AG10803 (cell line): ENCODE measurements at regions not wholly inside any gene's neighbourhood (a gene's known extent, or its start where the extent isn't known, plus 50 kb on each side); places are given as distances from the start of the nearest gene placed in this dataset.

Experiments used
- DNase-seq: peaks from one replicate; pipeline ENCODE4 v3.0.0; 2010; ENCODE audit warnings: low read depth
- H3K4me3 ChIP-seq: 2 replicates; pipeline ENCODE4 v1.5.1; 2011; ENCODE audit warnings: mild to moderate bottlenecking, low read length, control low read depth
- TF ChIP-seq, protein P1 (sequence below): conservative IDR thresholded peaks from 2 replicates; pipeline ENCODE4 v1.5.1; 2011; ENCODE audit warnings: mild to moderate bottlenecking, low read length, control low read depth, inconsistent platforms

DNA sequence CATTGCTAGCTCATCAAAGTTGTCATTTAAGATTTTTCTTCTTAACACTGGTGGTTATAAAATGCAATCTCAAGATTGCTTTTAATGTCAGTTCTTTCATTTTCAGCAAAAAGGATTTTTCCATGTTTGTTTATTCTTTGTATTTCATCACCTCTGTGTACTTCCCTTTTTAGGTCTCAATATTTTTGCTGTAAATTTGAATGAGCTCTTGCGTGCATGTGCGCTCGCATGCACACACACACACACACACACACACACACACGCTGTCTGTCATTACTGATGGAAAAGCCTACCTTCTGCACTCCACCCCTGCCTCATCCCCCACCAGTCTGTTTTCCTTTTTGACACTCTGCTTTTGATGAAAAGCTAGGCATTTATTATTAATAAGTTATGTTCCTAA, 85.3 kb upstream of the FYN start:
- no peak overlapping the region for H3K4me3 ChIP-seq
- DNase-seq = no peak
- TF ChIP-seq, protein P1, sequence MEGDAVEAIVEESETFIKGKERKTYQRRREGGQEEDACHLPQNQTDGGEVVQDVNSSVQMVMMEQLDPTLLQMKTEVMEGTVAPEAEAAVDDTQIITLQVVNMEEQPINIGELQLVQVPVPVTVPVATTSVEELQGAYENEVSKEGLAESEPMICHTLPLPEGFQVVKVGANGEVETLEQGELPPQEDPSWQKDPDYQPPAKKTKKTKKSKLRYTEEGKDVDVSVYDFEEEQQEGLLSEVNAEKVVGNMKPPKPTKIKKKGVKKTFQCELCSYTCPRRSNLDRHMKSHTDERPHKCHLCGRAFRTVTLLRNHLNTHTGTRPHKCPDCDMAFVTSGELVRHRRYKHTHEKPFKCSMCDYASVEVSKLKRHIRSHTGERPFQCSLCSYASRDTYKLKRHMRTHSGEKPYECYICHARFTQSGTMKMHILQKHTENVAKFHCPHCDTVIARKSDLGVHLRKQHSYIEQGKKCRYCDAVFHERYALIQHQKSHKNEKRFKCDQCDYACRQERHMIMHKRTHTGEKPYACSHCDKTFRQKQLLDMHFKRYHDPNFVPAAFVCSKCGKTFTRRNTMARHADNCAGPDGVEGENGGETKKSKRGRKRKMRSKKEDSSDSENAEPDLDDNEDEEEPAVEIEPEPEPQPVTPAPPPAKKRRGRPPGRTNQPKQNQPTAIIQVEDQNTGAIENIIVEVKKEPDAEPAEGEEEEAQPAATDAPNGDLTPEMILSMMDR = no peak

DNA sequence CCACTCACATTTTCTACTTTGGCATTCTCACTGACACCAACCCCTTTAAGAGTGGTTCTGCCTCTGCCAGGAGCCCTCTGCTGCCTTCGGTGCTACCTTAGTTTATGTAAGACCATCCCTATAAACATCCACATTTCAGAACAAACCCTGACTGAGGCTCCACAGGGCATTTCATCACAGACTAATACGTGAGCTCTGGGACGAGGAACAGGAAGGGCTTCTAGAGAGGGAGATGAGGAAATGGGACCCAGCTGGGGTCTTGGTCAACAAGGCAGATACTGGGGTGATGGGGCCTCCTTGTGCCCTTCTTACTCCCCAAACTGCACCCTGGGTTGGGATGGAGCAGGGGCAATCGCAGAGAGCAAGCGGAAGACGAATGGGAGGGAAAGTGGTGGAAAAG, 86.5 kb upstream of the FYN start:
- TF ChIP-seq, protein P1 = no peak
- H3K4me3 ChIP-seq = no peak overlapping the region
- no peak for DNase-seq

DNA sequence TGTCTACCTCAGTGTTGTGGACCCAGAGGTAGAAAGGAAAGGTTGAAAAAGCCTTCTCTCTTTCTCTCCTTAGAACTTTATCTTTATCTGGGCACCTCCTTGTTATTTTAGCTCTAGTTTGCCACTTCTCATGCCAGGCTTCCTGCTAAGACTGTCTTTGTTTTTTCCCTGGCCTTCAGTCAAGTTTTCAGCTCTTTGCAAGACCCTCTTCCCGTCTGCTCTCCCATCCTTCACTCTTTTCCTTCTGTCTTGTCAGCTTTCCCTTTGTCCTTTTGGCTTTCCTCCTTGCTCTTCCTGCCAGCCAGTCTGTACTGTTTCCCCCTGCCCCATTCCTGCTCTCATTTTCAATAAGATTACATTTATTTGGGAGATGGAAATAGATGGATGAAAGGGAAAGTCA, 86.8 kb upstream of the CCN6 start:
- H3K4me3 ChIP-seq = no peak overlapping the region
- DNase-seq = no peak
- TF ChIP-seq, protein P1 = no peak

DNA sequence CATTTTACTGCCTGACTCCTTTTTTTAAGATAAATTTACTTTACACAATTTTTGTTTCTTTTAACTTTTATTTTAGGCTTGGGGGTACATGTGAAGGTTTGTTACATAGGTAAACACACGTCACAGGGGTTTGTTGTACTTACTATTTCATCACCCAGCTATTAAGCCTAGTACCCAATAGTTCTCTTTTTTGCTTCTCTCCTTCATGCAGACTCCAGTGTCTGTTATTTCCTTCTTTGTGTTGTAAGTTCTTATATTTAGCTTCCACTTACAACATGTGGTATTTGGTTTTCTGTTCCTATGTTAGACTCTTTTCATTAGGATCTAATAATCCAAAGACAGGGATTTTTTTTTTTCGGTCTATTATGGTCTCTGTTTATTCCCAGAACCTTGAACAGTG, 83.5 kb upstream of the CCN6 start:
- H3K4me3 ChIP-seq = no peak overlapping the region
- TF ChIP-seq, protein P1 = no peak
- no peak for DNase-seq

DNA sequence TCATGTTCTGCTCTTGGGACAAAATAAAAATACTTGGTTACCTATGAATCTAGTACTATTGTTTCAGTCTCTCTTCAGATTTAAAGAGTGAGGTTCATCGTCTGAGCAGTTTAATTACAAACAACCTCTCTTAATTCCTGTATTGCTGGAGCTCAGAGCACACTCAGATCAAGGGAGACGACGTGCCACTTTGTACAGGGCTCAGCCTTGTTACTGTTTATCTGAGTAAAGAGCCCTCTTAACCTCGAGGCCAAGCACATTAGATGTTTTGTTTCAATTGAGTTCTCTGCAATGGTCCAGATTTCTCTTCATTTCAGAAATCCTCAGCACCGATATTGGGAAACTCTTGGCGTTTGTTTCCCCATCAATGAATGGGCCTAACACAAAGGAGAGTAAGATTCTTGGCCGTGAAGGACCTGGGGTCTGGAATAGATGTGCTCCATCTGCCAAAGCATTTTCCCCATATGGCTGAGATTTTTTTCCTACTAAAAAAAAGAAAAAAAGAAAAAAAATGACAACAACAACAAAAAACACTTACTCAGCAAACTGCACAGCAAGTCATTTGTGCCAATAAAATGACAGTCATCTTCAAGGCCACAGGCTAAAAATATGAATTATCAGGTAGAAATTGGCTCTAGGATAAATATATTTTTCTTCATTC, 82.6 kb upstream of the CCN6 start:
- TF ChIP-seq, protein P1 = no peak
- peak; percentile 49 for DNase-seq

DNA sequence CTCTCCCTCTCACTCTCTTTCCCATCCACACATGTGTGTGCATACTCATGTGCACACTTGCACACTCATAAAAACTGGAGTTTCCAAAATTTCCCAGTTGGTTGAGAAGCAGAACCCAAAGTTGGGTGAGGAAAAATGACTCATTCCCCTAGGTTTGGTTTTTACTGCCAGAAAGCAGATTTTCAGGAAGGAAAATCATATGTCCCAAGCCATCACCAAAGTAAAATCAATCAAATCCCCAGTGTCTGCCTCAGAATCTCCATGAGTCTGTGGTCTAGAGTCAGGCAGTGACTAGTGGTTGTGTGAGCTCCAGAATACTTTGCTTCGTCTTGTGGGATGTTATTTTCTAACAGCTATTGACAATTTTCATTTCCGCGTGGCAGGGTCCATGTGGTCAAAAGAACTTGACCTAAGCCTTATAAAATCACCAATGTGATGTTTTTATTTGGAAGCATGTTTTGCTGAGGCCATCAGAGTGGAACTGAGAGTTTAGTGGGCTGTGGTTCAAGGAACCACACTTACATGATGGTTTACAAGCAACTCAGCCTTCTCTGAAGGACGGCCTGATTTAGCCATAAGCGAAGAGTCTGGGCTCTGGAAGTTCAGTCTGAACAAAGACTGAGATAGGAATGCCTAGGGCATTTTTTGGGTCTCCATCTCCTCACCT, 81.9 kb upstream of the CCN6 start:
- DNase-seq = peak; percentile 37
- H3K4me3 ChIP-seq = no peak overlapping the region
- TF ChIP-seq, protein P1 = no peak

More for the DNA sequence above, 82.6 kb upstream of the CCN6 start:
- H3K4me3 ChIP-seq = no peak overlapping the region

DNA sequence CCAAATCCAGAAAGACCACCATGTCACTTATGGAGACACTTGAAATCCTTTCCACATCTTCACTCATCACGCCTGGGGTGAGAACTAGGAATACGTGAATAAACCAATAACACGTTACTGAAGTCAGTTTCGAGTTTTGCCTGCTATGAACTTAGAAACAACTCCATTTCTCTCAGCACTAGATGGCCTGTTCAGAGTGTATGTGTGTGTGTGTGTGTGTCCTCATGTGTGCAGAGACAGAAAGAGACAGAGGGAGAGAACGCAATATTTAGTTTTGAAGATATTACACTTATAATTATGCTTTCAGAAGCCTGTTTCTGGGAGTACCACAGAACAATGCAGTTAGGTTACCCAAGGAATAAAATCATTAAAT, 81.2 kb upstream of the CCN6 start:
- TF ChIP-seq, protein P1 = no peak
- no peak for DNase-seq
- H3K4me3 ChIP-seq = peak overlapping the region; percentile 40
